ENCODE measurements at regions not wholly inside any gene's neighbourhood (a gene's known extent, or its start where the extent isn't known, plus 50 kb on each side); places are given as distances from the start of the nearest gene placed in this dataset.

DNA sequence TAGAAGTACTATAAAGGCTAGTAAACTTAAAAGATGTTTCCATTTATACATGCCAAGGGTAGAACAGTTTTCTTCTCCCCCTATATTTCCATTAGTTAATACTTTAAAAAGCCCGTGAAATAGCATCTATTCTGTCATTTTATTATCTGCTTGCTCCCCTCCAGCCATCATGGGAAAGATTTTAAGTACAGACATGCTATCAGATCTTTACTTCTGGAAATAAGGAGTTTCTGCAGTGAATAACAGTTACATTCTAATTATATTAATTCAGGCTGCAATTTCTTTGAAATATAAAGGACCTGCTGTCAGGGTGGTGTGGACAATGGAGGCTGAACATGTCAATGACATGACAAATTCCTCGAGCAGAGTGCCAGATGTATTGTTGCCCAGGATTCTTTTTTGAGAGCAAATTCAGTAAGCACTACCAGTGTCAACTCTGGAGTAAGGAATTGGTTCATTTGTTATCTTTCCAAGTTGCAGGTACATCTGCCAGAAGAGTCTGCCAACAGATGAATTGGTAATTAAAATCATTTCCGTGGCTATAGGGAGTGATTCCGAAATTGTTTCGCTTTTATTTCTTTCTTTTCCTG, 151.3 kb downstream of the BTG1 start:
- DNase-seq, result no peak

DNA sequence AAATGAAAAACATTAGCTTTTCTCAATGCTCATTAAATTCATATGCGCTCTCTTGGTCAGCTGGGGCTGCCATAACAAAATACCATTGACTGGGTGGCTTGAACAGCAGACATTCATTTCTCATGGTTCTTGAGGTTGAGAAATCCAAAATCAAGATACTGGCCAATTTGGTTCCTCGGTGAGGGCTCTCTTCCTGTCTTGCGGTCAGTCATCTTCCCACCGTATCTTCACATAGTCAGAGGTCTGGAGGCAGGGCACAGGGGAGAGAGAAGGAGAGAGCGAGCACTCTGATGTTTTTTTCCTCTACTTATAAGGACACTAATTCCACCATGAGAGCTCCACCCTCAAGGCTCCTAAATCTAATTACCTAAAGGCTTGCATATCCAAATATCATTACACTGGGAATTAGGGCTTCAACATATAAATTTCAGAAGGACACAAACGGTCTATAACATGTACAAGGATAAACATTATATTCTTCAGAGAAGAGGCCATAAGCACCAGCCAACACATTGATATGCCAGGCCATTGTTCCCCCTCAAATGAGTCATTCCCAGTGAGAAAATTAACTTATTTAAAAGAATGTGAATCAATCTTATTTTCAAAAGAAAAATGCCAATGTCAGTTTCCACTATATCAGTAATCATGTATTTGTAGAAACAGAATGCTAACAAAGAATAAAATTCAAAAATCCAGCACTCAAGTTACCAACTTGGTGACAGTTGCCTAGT, 152.2 kb downstream of the BTG1 start:
- no peak for DNase-seq

DNA sequence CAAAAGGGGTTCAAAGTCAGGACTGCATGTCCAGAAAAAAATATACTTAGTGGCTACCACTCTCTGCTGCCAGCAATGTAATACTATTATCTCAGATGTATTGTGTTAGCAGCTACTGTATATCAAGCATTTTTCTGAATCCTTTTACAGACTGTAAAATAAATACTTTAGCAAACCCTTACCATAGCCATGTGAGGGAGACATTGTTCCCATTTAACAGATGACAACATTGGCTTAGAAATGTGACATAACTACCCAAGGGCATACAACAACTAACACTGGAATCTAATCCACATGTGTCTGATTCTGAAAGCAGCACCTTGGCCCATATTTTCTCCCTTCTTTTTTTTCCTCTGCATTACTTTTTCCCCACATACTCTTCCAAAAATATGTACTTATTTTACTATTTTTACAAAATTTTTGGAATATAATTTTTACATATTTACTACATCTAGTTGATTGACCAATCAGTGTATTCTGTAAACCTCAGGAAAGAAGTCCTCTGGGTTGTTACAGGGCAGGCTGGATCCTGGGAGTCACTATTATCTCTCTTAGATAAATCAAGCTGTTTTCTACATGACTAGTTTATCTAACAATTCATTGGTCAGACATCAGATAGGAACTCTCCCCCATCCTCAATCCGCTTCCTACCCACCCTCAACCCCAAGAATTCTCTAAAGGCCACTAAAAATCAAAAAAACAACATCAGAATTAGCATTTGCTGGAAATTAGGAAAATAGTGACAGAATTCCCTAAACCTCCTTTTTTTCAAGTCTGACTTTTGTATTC, 154.1 kb downstream of the BTG1 start:
- no peak for DNase-seq

DNA sequence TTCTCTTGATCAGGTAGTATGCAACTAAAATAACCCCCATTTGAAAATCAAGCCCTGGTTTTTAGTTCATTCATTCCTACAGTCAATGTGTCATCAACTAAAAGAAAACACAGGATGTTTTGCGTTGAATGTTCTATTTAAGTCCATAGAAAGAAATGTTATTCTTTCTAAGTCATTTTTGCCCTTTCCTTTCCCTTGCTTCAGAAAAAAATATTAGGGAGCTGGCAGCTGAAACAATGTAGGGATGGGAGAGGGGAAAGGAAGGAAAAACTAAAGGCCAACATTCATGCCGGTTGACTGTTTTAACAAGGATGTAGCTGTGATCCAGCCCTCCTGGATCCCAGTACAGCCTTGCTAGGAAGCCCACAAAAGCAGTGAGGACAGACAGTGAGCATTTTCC, 155.1 kb downstream of the BTG1 start:
- no peak for DNase-seq

DNA sequence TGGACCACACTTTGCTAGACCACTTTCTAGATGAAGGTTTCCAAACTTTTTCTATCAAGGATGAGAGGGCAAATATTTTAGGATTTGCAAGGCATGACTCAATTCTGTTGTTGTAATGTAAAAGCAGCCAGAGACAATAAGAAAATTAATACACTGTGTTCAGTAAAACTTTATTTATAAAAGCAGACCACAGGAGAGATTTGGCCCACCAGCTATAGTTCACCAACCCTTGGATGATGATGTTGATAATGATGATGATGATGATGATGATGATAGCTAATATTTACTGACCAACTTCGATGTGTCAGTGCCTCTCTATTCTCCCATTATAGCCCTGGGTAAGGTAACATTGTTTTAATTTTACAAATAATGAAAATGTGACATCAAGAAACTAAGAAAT, 156.5 kb downstream of the BTG1 start:
- DNase-seq, result no peak

DNA sequence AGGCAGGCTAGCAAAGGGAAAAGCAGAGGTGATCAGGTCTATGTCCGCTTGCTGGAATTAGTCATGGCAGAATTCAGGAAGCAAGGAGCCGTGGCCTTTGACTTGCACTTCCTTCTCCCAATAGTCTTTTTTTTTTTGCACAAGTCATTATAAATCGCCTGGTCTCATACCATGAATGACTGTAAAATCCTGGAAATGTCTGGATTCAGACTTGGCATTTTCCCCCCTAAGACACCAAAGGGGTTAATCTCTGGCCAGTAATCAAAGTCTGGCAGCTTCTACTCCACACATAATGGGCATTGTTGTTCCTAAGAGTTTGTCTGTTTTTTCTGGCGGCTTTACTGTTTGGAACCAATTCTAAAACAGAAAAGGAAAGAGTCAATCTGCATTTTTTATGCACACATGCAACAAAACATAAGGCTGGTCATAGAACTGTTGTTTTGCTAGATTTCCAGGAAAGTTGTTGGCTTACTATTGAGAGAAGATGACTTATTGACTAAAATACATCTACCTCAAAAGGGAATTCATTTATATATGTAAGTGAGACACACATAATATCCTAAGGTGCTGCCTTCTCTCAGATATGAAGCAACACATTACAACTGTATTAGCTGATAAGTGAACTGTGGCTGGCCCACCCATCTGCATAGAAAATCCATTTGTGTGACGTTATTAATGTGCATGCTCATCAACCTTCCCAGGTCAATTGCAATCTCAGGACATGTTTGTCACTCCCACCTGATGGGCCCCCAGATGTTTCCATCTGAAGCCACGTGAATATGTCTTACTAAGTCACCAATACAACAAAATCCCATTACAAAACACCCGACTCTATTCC, 157.3 kb downstream of the BTG1 start:
- DNase-seq, result no peak

DNA sequence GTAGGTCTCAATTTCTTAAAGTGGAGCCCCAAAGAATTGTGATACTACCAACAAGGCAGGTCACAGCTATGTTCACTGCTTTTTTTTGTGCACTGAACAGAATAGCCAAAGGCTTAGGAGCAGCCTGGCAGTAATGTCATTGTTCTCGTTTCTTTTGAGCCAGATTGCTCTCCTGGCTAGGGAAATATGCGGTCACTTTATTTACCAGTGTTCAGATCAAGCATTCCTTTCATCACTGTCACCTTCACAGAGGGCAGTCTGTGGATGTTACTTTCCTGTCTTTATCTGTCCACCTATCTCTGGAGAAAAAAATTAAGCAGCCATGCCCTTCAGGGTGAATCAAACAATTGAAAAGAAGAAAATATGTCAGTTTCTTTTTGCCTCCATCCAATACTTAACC, 159.6 kb downstream of the BTG1 start:
- no peak for DNase-seq

DNA sequence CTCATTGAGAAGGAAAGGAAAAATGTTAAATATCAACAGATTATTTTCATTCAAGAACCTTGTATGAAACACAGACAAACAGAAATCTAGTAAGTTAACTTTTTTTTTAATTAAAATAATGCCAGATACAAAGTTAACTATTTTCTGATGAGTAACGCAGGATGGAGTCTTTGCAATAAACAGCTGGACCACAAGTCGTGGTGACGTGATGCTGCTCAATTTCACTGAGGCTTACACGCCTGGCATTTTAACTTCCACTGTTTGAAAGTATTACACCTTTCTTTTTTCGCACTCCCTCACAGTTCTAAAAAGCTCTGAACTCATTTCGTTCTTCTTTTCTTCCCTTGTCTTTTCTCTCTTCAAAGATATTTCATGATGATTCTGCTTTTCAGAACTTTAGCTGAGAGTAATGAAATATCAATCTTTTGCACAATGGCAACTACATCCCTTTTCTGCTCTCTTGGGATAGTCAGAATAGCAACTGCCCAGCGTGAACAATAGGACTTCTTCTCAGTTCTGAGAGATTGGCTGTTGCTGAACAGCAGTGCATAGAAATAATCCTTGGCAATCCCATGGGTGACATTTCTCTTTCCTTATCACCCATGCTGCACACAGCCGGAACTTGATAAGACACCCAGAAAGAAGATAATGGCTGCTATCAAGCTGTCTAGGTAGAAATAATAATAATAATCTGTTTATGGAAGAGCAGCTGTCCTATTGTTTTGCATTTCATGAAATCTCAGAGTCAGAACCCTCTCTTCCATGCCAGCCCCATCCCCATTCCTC, 160.5 kb downstream of the BTG1 start:
- no peak for DNase-seq

DNA sequence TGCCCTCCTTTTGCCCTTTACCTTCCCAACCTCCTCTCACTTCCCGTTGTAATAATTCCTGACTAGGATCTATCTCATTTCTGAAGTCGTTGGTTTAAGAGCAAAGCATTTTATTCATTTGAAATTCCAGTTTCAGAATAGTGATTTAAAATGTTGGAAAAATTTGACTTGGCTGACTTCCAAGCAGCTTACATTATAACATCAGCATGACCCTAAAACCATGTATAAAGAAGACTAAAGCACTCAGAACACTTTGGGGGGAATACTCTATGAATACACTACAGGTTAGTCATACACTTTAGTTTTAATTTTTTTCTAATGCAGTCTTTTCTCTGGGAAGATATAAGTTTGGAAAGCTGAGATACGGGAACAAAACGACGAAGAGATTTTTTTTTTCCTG, 161.1 kb downstream of the BTG1 start:
- no peak for DNase-seq

DNA sequence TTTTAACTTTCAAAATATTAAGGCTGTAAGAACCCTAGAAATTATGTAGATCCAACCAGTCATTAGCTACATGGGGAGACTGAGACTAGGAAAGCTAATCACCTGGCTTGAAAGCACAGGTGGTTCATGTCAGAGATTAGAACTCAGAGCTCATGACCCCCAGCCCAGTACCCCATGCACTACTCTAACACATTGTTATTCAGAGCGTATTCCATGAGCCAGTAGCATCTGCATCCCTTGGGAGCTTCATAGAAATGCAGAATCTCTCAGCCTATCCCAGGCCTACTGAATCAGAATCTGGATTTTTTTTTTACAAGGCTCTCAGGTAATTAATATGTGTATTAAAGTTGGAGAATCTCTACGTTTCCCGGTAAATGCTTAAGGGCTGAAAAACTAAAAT, 161.7 kb downstream of the BTG1 start:
- no peak for DNase-seq

DNA sequence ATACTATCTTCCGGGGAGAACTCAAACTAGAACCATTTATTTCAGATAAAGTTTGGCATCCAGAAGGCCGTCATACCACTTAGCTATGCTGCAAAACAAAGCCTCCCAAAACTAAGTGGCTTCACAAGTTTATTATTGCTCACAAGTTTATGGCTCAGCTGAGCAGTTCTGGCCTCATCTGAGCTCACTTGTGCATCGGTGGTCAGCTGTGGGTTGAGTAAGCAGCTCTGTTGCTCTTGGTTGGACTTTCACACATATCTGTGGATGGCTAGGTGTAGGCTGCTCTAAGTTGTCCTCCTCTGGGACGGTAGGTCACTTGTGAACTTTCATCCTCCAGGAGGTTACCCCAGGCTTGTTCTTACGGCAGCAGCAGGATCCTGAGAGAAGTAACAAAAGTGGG, 162.7 kb downstream of the BTG1 start:
- no peak for DNase-seq

DNA sequence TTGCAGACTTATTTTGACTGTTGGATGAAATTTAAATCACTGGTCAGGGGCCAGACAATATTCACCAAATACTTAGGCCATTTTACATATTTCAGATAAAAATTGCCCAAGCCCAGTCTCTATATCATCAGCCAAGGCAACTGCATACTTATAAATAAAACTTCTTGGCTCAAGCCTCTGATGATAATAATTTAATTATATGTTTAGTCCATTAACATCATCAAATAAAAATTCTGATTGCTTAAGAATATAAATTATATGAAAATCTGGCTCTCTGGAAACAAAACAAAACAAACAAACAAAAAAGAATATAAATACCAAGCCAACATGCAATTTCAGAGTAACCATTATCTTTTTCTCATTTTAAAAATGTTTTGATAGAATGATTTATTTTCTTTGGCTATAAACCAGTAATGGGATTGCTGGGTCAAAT, 165.2 kb downstream of the BTG1 start:
- DNase-seq, result no peak

DNA sequence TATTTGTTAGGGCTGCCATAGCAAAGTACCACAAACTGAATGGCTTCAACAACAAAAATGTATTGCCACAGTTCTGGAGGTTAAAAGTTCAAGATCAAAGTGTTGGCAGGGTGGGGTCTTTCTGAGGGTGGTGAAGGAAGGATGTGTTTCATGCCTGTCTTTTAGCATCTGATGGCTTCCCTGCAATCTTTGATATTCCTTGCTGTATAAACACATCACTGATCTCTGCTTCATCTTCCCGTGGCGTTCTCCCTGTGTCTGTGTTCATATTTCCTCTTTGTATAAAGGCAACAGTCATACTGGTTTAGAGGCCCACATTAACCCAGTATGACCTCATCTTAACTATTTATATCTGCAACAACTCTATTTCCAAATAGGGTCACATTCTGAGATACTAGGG, 167.5 kb downstream of the BTG1 start:
- no peak for DNase-seq

DNA sequence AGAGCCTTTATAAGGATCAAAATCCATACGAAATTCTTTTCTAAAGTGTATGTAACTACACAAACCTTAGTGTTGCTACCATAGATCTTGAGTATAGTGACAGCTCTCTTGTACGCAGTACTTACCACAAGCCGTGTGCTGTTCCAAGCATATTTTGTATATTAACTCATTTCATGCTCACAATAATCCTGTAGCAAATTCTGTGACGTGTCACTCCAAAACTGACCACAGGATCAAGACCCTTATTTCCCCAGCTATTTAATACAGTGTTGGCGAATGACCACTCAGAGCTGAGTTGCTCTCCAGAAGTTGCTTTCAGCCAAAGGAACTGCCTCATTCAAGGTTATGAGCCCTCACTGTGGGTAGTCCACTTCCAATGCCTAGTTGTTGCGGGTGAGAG, 169.8 kb downstream of the BTG1 start:
- DNase-seq, result no peak

DNA sequence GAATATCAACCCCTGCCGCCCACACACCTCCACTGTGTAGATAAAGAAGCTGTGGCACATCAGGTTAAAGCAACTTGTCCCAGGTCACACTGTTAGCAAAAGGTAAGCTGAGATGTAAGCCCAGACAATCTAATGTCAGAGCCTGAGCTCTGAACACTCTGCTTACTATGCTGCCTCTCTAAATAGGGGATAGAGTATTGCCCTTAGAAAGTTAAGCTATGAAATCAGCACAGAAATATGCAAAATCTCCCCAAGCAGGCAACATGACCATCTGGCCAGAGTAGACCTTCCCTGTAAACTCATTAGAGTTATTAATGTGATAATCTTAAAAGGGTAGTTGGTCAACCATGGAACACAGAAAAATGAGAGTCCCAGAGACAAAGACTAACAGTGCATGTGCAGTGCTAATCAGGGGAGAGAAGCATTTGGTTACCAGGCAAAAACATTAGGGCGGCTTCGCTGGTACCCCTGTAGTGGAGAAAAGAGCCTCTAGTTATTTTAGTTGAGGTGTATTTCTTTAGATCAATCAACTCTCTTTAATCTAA, 171.0 kb downstream of the BTG1 start:
- no peak for DNase-seq

DNA sequence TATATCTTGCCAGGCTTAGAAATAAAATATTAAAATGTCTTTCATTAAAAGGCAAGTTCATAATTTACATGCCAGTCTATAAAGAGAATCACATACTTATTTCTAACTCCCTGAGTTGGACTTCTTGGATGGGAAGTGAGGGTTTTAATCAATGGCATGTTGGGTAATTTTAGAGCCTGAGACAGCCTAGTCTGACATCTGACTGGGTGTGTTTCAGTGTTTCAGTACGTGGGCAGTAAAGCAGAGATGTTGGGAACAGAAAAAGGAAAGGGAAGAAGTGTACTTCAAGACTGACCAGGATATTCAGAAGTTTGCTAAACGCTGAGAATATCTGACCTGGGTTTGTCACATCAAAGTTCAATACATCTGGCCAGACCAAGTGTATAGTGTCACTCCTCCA, 171.8 kb downstream of the BTG1 start:
- no peak for DNase-seq

DNA sequence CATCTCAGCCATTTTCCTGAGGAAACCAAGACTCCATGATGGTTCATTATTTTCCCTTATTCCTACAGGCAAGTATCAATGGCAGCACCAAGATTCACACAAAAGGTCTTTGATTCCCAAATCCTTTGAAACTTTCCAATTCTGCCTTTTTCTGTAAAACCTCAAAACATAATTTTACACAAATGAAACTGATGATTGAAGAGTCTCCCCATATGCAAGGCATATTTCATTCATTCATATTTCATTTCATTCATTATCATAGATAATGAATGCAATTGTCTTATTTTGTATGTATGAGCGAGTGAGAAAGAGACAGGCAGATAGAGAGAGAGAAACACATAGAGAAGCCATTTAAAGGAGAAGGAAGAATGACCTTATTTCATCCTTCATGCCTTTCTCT, 172.8 kb downstream of the BTG1 start:
- DNase-seq, result no peak

DNA sequence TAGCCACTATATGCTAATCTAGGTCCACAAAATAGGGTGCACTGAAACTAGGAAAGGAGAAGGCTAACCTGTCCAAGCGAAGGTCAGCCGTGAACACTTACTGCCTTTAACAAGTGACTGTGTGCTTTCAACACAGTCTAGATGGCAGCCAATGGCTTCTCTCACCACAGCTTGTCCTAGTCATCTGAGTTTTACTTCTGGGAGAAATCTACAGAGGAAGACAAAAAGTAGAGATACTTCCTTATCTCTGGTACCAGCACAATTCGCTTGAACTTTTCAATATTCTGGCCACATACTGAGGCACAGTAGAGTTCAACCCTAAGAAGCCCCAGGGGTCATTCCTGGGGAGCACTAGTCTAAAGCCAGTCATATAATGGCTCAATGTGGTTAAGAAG, 176.9 kb downstream of the BTG1 start:
- no peak for DNase-seq

DNA sequence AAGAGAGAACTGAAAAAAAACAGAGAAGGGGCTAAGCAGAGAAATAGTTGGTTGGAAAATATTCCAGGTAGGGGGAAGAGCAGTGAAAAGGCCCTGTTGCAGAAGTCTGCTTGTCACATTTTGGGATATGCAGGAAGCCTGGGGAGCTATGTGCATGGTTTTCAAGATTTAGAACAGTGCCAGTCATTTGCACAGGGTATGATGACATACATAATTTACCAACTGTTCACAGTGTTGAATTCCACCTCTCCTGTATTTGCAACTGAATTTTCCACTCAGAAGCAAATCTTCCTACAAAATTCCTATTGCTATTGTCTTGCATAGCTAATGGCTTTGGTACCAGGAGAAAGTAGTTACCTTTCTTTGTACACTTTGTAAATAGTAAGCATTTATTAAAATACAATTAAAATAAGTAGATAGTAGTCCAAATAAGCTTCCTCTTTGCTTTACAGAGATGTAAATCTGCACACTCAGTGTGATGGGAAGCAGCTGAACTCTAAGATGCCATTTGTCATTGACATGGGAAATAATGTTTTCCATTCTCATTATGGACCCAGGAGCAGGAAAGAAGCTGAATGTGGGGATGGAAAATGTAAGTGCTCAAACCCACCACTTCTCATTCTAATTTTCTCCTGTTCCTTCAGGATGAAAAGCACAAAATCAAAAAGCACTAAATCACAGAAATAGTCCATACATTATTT, 177.4 kb downstream of the BTG1 start:
- no peak for DNase-seq

DNA sequence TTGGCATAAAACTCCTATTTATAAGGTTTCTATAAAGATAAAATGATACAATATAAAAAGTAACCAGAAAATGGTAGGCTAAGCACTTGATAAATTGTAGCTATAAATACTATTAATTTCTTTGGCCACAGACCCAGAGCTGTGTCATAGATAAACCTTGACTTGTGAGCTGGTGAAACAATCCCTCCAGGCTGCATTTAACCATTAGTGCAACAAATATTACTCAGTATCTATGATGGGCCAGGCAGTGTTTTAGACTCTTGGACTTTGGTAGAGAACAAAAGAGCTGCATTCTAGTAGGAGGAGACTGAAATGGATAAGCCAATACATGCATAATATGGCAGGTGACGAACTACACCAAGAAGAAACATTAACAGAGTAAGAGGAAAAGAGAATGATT, 178.1 kb downstream of the BTG1 start:
- DNase-seq, result no peak

DNA sequence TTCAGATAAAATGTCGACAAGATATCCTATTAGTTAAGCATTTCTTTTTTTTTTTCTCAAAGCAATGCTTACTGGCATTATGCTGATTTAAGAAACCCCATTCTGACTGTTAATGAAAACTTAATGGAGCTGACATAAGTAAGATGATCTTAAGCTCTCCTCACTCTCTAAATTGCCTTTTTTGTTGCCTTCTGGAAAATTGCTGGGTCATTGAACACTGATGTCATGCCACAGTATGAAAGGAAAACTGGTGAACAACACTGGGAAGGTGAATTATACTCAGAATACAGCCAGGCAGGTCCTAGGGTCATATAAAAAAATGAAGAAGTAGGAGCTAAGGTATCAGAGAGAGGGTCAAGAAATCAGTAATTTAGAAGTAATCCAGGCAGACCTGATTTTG, 179.9 kb downstream of the BTG1 start:
- DNase-seq, result no peak

DNA sequence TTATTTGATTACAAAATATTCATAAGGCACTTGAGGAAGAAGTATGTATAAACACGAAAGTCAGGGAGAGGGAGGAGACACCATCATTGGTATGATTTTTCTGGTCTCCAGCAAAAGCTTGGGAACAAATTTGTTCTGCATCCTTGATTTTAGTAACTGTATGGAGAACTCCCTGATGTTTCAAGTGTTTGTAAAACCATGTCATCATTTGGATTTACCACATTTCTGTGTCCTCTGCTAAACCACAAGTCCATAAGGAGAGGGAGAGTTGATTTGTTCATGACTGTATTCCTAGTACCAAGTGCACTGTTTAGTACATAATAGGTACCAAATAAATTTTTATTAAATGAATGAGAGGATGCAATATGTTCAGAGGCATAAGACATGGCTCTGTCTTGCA, 181.1 kb downstream of the BTG1 start:
- no peak for DNase-seq

All from NCI-H510A treated with DMSO at 0.1 percent for 48 hours (cell line).